GM21825 (cell line): ENCODE measurements at regions not wholly inside any gene's neighbourhood (a gene's known extent, or its start where the extent isn't known, plus 50 kb on each side); places are given as distances from the start of the nearest gene placed in this dataset.

Experiments
- ATAC-seq: cut with Tn5 transposase; IDR thresholded peaks from one replicate; pipeline ENCODE4 v1.9.1; 2021; ENCODE audit warnings: mild to moderate bottlenecking, moderate library complexity; ENCODE audit not compliant: unreplicated experiment

DNA sequence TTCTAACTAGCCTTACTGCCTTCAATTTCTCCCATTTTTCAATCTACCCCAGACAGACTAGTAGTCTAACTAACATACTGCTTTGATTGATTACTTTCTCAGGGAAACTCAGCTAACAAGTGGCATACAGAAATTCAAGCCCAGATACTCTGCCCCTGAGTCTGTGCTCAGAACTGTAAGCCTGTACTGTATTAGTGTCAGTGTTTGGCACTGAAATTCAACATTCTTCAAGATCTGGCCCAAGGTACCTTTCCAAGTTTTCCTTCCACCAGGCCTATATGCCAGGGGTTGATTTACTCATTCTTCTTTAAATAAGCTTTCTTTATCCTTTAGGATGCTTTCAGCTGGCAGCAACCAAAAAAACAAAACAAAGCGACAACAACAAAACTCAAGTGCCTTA, 433.2 kb upstream of the MARCKS start:
- ATAC-seq, result no peak

GRCh38 chr6:113425977-113426660, 431.0 kb upstream of the MARCKS start:
- ATAC-seq, result no peak

DNA sequence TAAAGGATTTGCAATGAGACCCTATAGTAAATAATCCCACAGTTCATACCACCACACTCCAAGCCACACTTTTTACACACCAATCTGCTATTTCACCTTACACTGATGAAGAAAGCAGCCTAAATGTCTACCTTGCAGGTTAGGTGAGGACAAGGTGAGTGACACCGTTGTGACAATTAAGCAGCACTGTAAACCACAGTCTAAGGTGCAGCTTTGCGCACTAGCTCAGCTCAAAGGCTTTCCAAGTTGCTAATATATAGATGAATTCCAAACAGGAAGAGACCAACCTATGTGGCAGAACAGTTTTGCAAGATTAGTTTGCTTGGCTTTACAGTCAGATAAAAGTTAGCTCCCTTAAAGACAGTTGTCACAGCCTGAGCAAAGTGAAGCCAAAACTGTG, 429.5 kb upstream of the MARCKS start:
- no peak for ATAC-seq

- no peak for ATAC-seq
Measured at GRCh38 chr6:113428702-113429101, 428.4 kb upstream of the MARCKS start.

DNA sequence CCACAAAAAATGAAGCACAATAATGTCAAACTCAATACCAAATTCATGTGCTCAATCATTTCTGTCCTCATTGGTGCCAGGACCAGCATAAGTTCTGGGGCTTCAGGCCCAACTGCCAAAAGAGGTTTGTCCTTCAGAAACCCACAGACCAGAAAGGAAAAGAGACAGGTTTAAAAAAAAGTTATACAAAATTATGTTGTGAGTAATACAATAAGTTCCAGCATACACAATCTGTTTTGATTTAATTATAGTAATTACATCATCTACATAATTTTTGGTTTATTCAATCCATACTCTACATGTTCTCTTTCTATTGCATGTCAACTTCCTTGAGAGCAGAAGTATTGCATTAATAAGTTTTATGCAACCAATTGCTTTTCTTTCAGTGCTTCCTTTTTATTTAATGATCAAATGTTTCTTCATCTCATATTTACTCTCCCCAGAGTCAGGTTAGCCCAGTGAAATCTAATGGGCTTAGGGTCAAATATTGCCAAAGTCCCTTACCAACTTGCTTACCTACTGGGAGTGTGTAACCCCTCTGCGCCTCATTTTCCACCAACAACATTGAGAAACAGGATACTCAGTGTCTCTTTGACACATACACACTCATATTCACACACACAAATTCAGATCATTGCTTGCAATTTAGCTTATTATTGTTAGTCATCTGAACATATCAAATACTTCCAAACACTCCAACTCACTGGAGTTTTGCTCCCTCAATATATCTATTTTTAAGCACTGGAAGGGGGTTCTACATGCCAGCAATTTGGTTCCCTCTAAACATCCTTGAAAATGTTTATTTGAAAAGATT, 424.4 kb upstream of the MARCKS start:
- no peak for ATAC-seq

GRCh38 chr6:113433335-113433991, 423.7 kb upstream of the MARCKS start:
- no peak for ATAC-seq

- no peak for ATAC-seq
Measured at GRCh38 chr6:113434641-113435040, 422.5 kb upstream of the MARCKS start.

- no peak for ATAC-seq
Measured at GRCh38 chr6:113437566-113437965, 419.6 kb upstream of the MARCKS start.

- no peak for ATAC-seq
Measured at GRCh38 chr6:113439866-113440265, 417.3 kb upstream of the MARCKS start.

GRCh38 chr6:113442040-113442439, 415.1 kb upstream of the MARCKS start:
- ATAC-seq, result no peak

DNA sequence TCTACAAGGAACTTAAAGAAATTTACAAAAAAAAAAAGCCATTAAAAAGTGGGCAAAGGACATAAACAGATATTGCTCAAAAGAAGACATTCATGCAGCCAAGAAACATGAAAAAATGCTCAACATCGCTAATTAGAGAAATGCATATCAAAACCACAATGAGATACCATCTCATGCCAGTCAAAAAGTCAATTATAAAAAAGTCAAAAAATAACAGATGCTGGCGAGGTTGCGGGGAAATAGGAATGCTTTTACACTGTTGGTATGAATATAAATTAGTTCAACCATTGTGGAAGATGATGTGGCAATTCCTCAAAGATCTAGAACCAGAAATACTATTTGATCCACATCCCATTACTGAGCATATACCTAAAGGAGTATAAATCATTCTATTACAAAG, 411.9 kb upstream of the MARCKS start:
- ATAC-seq, result no peak

GRCh38 chr6:113447088-113447831, 409.9 kb upstream of the MARCKS start:
- ATAC-seq, result no peak

- no peak for ATAC-seq
Measured at GRCh38 chr6:113449051-113449450, 408.1 kb upstream of the MARCKS start.

- ATAC-seq, result no peak
Measured at GRCh38 chr6:113450061-113450465, 407.1 kb upstream of the MARCKS start.

- no peak for ATAC-seq
Measured at GRCh38 chr6:113451049-113451448, 406.1 kb upstream of the MARCKS start.

GRCh38 chr6:113457198-113457597, 399.9 kb upstream of the MARCKS start:
- ATAC-seq, result no peak

- ATAC-seq, result no peak
Measured at GRCh38 chr6:113457751-113458150, 399.4 kb upstream of the MARCKS start.

DNA sequence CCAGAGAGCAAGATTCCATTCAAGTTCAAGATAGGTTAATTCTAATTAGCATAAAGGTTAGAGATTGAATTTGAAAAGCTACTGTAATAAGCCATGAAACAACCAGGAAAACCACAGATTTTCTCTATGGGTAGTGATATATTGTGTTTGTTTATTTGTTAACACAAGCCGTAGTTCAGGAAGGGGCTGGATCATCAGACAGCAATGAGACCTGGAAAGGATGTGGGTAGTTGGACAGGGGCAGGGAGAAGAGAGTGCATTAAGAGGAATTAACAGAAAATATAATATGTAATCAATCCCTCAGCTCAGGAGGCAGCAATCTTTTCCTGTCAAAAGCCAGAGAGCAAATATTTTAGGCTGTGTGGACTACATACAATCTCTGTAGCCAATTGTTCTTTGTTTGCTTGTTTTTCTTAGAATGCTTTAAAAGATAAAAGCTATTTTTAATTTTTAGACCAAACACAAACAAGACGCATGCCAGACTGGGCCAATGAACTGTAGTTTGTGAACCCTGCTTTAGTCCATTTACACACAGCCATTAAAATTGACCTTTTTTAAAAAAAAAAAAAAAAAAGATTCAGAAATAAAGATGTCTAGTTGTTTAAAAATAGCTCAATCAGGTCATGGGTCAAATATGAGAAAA, 398.7 kb upstream of the MARCKS start:
- no peak for ATAC-seq

GRCh38 chr6:113461153-113461932, 395.8 kb upstream of the MARCKS start:
- no peak for ATAC-seq

DNA sequence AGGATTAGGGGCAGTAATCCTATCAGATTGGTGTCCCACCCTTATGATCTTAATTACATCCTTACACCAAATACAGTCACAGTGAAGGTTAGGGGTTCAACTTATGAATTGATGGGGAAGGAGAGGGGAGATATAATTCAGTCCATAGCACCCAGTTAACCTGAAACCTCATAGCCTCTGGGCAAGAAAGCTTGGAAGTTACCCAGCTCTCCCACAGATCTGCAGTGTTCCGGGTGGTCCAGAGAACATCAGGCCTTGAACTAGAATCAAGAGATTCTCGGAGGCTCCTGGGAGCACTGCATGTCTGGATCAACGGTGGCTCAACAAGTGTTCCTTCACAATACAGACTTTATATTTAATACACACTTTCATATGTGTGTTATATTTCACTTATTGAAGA, 392.6 kb upstream of the MARCKS start:
- no peak for ATAC-seq
